ENCODE measurements at regions not wholly inside any gene's neighbourhood (a gene's known extent, or its start where the extent isn't known, plus 50 kb on each side); places are given as distances from the start of the nearest gene placed in this dataset.

DNA sequence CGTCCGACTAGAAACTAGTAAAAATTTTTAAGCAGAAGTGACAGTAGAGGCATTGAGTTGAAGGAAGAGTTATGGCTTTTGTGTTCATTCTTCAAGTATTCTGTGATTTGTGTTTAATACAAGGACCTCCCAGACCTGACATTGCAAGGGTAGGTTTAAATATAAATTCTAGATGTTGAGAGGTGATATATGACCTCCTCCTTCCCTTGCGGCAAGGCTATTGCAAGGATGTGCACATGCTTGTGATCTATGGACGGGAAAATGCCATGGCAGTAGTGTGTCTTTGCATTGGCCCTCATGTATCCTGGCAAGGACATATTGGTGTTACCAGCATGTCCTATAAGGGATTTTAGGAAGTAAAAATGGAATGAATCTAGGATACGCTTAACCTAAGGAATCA lies 143.5 kb downstream of the NEDD1 start:
- no peak overlapping the region for H3K4me3 ChIP-seq (ENCODE audit: low read length)
- H3K9me2 ChIP-seq (ENCODE audit: insufficient read depth, low read length) = no peaks in the 10 kb centered on the region
- H3K36me3 ChIP-seq (ENCODE audit: insufficient read depth, low read length) = no peaks in the 10 kb centered on the region
- no peaks in the 10 kb centered on the region for H3K27me3 ChIP-seq (ENCODE audit: insufficient read depth, low read depth, low read length)
- no peak overlapping the region for H3K27ac ChIP-seq (ENCODE audit: low read length)
- H3K9ac ChIP-seq (ENCODE audit: low read length) = no peak overlapping the region
- no peaks in the 10 kb centered on the region for H4K20me1 ChIP-seq (ENCODE audit: insufficient read depth)
- no peaks in the 10 kb centered on the region for H3K79me2 ChIP-seq (replicated peaks; ENCODE audit: insufficient read depth, low read length)
- H3K4me2 ChIP-seq (ENCODE audit: low read length) = no peak overlapping the region
- TF ChIP-seq POLR2AphosphoS5 (IDR thresholded peaks at IDR 0.05) = no peak
- no peak for TF ChIP-seq TAF1 (IDR thresholded peaks at IDR 0.05; ENCODE audit: low read depth)
- no peak for TF ChIP-seq SMC3 (conservative IDR thresholded peaks at IDR 0.05; ENCODE audit: poor library complexity)
- TF ChIP-seq, protein P1, sequence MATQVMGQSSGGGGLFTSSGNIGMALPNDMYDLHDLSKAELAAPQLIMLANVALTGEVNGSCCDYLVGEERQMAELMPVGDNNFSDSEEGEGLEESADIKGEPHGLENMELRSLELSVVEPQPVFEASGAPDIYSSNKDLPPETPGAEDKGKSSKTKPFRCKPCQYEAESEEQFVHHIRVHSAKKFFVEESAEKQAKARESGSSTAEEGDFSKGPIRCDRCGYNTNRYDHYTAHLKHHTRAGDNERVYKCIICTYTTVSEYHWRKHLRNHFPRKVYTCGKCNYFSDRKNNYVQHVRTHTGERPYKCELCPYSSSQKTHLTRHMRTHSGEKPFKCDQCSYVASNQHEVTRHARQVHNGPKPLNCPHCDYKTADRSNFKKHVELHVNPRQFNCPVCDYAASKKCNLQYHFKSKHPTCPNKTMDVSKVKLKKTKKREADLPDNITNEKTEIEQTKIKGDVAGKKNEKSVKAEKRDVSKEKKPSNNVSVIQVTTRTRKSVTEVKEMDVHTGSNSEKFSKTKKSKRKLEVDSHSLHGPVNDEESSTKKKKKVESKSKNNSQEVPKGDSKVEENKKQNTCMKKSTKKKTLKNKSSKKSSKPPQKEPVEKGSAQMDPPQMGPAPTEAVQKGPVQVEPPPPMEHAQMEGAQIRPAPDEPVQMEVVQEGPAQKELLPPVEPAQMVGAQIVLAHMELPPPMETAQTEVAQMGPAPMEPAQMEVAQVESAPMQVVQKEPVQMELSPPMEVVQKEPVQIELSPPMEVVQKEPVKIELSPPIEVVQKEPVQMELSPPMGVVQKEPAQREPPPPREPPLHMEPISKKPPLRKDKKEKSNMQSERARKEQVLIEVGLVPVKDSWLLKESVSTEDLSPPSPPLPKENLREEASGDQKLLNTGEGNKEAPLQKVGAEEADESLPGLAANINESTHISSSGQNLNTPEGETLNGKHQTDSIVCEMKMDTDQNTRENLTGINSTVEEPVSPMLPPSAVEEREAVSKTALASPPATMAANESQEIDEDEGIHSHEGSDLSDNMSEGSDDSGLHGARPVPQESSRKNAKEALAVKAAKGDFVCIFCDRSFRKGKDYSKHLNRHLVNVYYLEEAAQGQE (IDR thresholded peaks at IDR 0.05; ENCODE audit: borderline replicate concordance) = no peak
- TF ChIP-seq RAD21 (conservative IDR thresholded peaks at IDR 0.05) = no peak
- no peak for TF ChIP-seq EP300 (conservative IDR thresholded peaks at IDR 0.05; ENCODE audit: poor library complexity, severe bottlenecking)
- no peaks in the 10 kb centered on the region for H3F3A ChIP-seq (ENCODE audit: insufficient read depth, low read length, poor library complexity, severe bottlenecking)
- H2AFZ ChIP-seq (ENCODE audit: low read depth, low read length) = no peak overlapping the region
- H3K9me3 ChIP-seq (ENCODE audit: low read length) = no peaks in the 10 kb centered on the region

DNA sequence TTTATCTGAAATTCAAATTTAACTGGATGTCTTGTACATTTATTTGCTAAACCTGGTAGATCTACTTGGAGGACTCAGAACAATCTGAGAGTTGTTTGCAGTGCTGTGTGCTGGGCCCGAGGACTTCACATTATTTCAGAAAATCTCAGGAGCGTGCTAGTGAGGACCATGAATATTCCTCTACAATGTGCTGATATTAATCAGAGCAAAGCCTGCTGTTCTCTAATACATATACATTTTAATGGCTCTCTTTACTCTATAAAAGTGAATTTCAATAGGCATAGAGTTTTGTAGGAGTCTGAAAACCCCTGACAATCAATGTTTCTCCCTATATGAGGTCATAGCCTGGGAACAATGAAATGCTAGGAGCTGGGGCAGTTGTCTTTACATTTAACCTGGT lies 144.3 kb downstream of the NEDD1 start:
- no peaks in the 10 kb centered on the region for H3K27me3 ChIP-seq (ENCODE audit: insufficient read depth, low read depth, low read length)
- H3K4me3 ChIP-seq (ENCODE audit: low read length) = no peak overlapping the region
- no peak overlapping the region for H3K9ac ChIP-seq (ENCODE audit: low read length)
- H3K9me3 ChIP-seq (ENCODE audit: low read length) = no peaks in the 10 kb centered on the region
- TF ChIP-seq POLR2AphosphoS5 (IDR thresholded peaks at IDR 0.05) = no peak
- TF ChIP-seq EP300 (conservative IDR thresholded peaks at IDR 0.05; ENCODE audit: poor library complexity, severe bottlenecking) = no peak
- TF ChIP-seq CTCF (IDR thresholded peaks at IDR 0.05; ENCODE audit: poor library complexity, severe bottlenecking) = no peak
- no peaks in the 10 kb centered on the region for H4K20me1 ChIP-seq (ENCODE audit: insufficient read depth)
- H3F3A ChIP-seq (ENCODE audit: insufficient read depth, low read length, poor library complexity, severe bottlenecking) = no peaks in the 10 kb centered on the region
- no peak overlapping the region for H3K27ac ChIP-seq (ENCODE audit: low read length)
- no peaks in the 10 kb centered on the region for H3K79me2 ChIP-seq (replicated peaks; ENCODE audit: insufficient read depth, low read length)
- H2AFZ ChIP-seq (ENCODE audit: low read depth, low read length) = no peak overlapping the region
- H3K9me2 ChIP-seq (ENCODE audit: insufficient read depth, low read length) = no peaks in the 10 kb centered on the region
- no peaks in the 10 kb centered on the region for H3K36me3 ChIP-seq (ENCODE audit: insufficient read depth, low read length)
- no peak overlapping the region for H3K4me2 ChIP-seq (ENCODE audit: low read length)

DNA sequence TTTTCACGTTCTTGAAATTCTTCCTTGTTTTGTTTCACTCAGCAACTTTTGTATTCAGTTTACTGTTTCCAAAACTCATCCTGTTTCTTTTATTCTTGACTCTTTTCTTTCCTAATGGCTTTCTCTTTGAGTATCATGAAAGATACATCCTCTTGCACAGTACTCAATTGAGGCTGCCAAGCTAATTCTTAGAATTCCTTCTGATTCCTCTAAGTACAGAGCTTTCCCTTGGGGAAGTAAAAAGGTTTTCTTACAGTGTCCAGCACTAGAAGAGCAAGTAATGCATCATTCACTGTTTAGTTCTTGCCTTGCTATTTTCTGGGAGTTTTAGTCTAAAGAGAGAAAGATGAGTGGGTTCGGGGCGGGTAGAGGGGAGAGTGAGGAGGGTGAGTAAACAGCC lies 154.1 kb downstream of the NEDD1 start:
- Histone ChIP-seq H3K27ac (ENCODE audit: low read length) (no peak overlapping the region), H2AFZ (ENCODE audit: low read depth, low read length) (no peak overlapping the region), H3K4me3 (ENCODE audit: low read length) (no peak overlapping the region), H3K9ac (ENCODE audit: low read length) (no peak overlapping the region), H3K9me3 (ENCODE audit: low read length) (no peaks in the 10 kb centered on the region), H3K79me2 (replicated peaks; ENCODE audit: insufficient read depth, low read length) (no peaks in the 10 kb centered on the region), H3F3A (ENCODE audit: insufficient read depth, low read length, poor library complexity, severe bottlenecking) (no peaks in the 10 kb centered on the region), H3K27me3 (ENCODE audit: insufficient read depth, low read depth, low read length) (no peaks in the 10 kb centered on the region), H3K9me2 (ENCODE audit: insufficient read depth, low read length) (no peaks in the 10 kb centered on the region), H4K20me1 (ENCODE audit: insufficient read depth) (no peaks in the 10 kb centered on the region), H3K4me2 (ENCODE audit: low read length) (no peak overlapping the region), H3K36me3 (ENCODE audit: insufficient read depth, low read length) (no peaks in the 10 kb centered on the region)
- no peak for TF ChIP-seq RAD21 (conservative IDR thresholded peaks at IDR 0.05)
- no peak for TF ChIP-seq TAF1 (IDR thresholded peaks at IDR 0.05; ENCODE audit: low read depth)
- no peak for TF ChIP-seq EP300 (conservative IDR thresholded peaks at IDR 0.05; ENCODE audit: poor library complexity, severe bottlenecking)
- no peak for TF ChIP-seq EZH2 (IDR thresholded peaks at IDR 0.05; ENCODE audit: borderline replicate concordance, insufficient read depth, low read length, poor library complexity, severe bottlenecking)

All from neural cell (in vitro differentiated cells).